Neural cell (in vitro differentiated cells): ENCODE measurements at regions not wholly inside any gene's neighbourhood (a gene's known extent, or its start where the extent isn't known, plus 50 kb on each side); places are given as distances from the start of the nearest gene placed in this dataset.

Source experiments
- H2AFZ ChIP-seq: fragments of 200-600, 300-800 bp; sonication (generic), shearing (Covaris generic); 2 replicates; pipeline ENCODE4 v1.6.0; 2014; ENCODE audit warnings: low read depth, mild to moderate bottlenecking, antibody characterized with exemption, low read length, moderate library complexity
- H3F3A ChIP-seq: fragments of 200-600 bp; shearing (Covaris generic); 2 replicates; pipeline ENCODE4 v1.6.1; 2016; ENCODE audit warnings: mild to moderate bottlenecking, moderate library complexity, mixed read lengths, antibody characterized with exemption, low read length; ENCODE audit not compliant: insufficient read depth, poor library complexity, severe bottlenecking
- H3K27ac ChIP-seq: fragments of 200-600, 300-800 bp; sonication (generic), shearing (Covaris generic); 2 replicates; pipeline ENCODE4 v1.5.1; 2014; ENCODE audit warnings: mild to moderate bottlenecking, low read length, moderate library complexity
- H3K27me3 ChIP-seq: fragments of 300-800, 200-600 bp; sonication (generic), shearing (Covaris generic); 2 replicates; pipeline ENCODE4 v1.6.0; 2014; ENCODE audit warnings: mild to moderate bottlenecking, low read depth, low read length, moderate library complexity; ENCODE audit not compliant: insufficient read depth
- H3K36me3 ChIP-seq: fragments of 300-800, 200-600 bp; sonication (generic), shearing (Covaris generic); 2 replicates; pipeline ENCODE4 v1.5.1; 2014; ENCODE audit warnings: mild to moderate bottlenecking, antibody characterized with exemption, low read length, moderate library complexity; ENCODE audit not compliant: insufficient read depth
- H3K4me2 ChIP-seq: fragments of 300-800, 200-600 bp; sonication (generic), shearing (Covaris generic); 2 replicates; pipeline ENCODE4 v1.6.0; 2014; ENCODE audit warnings: mild to moderate bottlenecking, low read length
- H3K4me3 ChIP-seq: fragments of 300-800, 200-600 bp; sonication (generic), shearing (Covaris generic); 2 replicates; pipeline ENCODE4 v1.5.1; 2014; ENCODE audit warnings: mild to moderate bottlenecking, low read length, moderate library complexity
- H3K79me2 ChIP-seq: fragments of 200-600 bp; shearing (Covaris generic); replicated peaks from 2 replicates; pipeline ENCODE4 v1.6.0; 2014; ENCODE audit warnings: mild to moderate bottlenecking, low read length, moderate library complexity; ENCODE audit not compliant: insufficient read depth
- H3K9ac ChIP-seq: fragments of 300-800, 200-600 bp; sonication (generic), shearing (Covaris generic); 2 replicates; pipeline ENCODE4 v1.6.1; 2016; ENCODE audit warnings: mild to moderate bottlenecking, low read length, mixed read lengths
- H3K9me2 ChIP-seq: fragments of 200-600 bp; shearing (Covaris generic); 2 replicates; pipeline ENCODE4 v1.6.1; 2016; ENCODE audit warnings: mild to moderate bottlenecking, low read length, mixed read lengths; ENCODE audit not compliant: insufficient read depth
- H3K9me3 ChIP-seq: fragments of 200-600, 300-800 bp; sonication (generic), shearing (Covaris generic); 2 replicates; pipeline ENCODE4 v1.6.1; 2016; ENCODE audit warnings: mild to moderate bottlenecking, mixed run types, low read length, moderate library complexity, mixed read lengths
- H4K20me1 ChIP-seq: fragments of 200-600 bp; shearing (Covaris generic); 2 replicates; pipeline ENCODE4 v1.6.1; 2016; ENCODE audit warnings: mild to moderate bottlenecking, mixed run types; ENCODE audit not compliant: insufficient read depth
- CTCF ChIP-seq: fragments of 450-650 bp; IDR thresholded peaks from 2 replicates; pipeline ENCODE4 v1.5.1; 2014; ENCODE audit warnings: antibody characterized with exemption, mild to moderate bottlenecking, moderate library complexity; ENCODE audit not compliant: poor library complexity, severe bottlenecking
- EP300 ChIP-seq: fragments of 450-650 bp; conservative IDR thresholded peaks from 2 replicates; pipeline ENCODE4 v1.6.1; 2014; ENCODE audit warnings: antibody characterized with exemption, mild to moderate bottlenecking, moderate library complexity; ENCODE audit not compliant: poor library complexity, severe bottlenecking
- EZH2 ChIP-seq: fragments of 200-600, 300-800 bp; shearing (Covaris generic), sonication (generic); IDR thresholded peaks from 2 replicates; pipeline ENCODE4 v1.6.1; 2014; ENCODE audit warnings: antibody characterized with exemption, low read length, borderline replicate concordance, mild to moderate bottlenecking; ENCODE audit not compliant: insufficient read depth, poor library complexity, severe bottlenecking
- POLR2AphosphoS5 ChIP-seq: IDR thresholded peaks from 2 replicates; pipeline ENCODE4 v1.6.1; 2012
- RAD21 ChIP-seq: fragments of 450-650 bp; conservative IDR thresholded peaks from 2 replicates; pipeline ENCODE4 v1.6.1; 2014; ENCODE audit warnings: antibody characterized with exemption, mild to moderate bottlenecking, moderate library complexity
- REST ChIP-seq: IDR thresholded peaks from 2 replicates; pipeline ENCODE4 v1.6.1; 2012; ENCODE audit warnings: borderline replicate concordance
- SMC3 ChIP-seq: fragments of 450-650 bp; conservative IDR thresholded peaks from 2 replicates; pipeline ENCODE4 v1.6.1; 2014; ENCODE audit warnings: antibody characterized with exemption, mild to moderate bottlenecking, moderate library complexity; ENCODE audit not compliant: poor library complexity
- TAF1 ChIP-seq: IDR thresholded peaks from 2 replicates; pipeline ENCODE4 v1.6.1; 2012; ENCODE audit warnings: low read depth
- small RNA-seq, 3 experiments: library from RNA; depleted of rRNA; stranded (forward); fragments of <200 nt; gene quantifications; one replicate each; pipeline ENCODE3, GENCODE V24; 2012

GRCh38 chr2:181841079-181841478, 50.5 kb upstream of the ITPRID2 start:
- no peaks in the 10 kb centered on the region for H3F3A ChIP-seq
- no peak overlapping the region for H2AFZ ChIP-seq
- H3K27ac ChIP-seq = no peak overlapping the region
- H3K9ac ChIP-seq = no peak overlapping the region
- H3K79me2 ChIP-seq = no peaks in the 10 kb centered on the region
- H3K27me3 ChIP-seq = no peaks in the 10 kb centered on the region
- H3K36me3 ChIP-seq = no peaks in the 10 kb centered on the region
- no peak overlapping the region for H3K4me3 ChIP-seq
- H3K4me2 ChIP-seq = no peak overlapping the region
- H4K20me1 ChIP-seq = no peaks in the 10 kb centered on the region
- TF ChIP-seq SMC3 (no peak), RAD21 (no peak), REST (no peak), EP300 (no peak), EZH2 (no peak), CTCF (no peak), POLR2AphosphoS5 (no peak), TAF1 (no peak)
- H3K9me3 ChIP-seq = no peaks in the 10 kb centered on the region
- no peaks in the 10 kb centered on the region for H3K9me2 ChIP-seq

Small RNA genes in the stretch of these regions (small RNA-seq; reads per million reads assigned to genes)
- 0 reads per million in 3 experiments for gene RNU6ATAC19P
